SW480 (cell line): ENCODE measurements at regions not wholly inside any gene's neighbourhood (a gene's known extent, or its start where the extent isn't known, plus 50 kb on each side); places are given as distances from the start of the nearest gene placed in this dataset.

Experiments
- DNase-seq: peaks from one replicate; pipeline ENCODE4 v3.0.0-alpha.2; 2016; ENCODE audit warnings: low spot score

GRCh38 chr12:116456330-116457082 is 102.7 kb upstream of the MAP1LC3B2 start:
- DNase-seq, result no peak

DNA sequence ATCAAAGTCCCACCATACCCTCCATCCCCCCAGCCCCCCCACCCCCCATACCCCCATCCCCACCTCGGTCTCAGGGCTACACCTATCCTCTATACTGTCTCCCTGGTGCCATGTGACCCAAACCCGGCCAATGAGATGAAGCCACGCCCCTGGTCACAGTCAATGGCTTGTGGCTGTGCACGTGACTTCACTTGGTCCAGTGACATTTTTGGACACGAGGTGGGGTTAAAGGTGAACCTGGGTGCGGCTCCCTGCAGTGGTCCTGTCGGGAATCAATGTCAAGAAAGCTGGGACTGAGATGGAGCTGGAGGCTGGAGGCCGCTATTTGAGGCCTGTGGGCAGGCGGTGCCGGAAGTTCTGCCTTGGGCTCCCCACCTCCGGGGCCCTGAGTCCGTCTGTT is 100.7 kb upstream of the MAP1LC3B2 start:
- DNase-seq, result no peak

- DNase-seq, result no peak
Observed at GRCh38 chr12:116459011-116459875, 99.9 kb upstream of the MAP1LC3B2 start.

DNA sequence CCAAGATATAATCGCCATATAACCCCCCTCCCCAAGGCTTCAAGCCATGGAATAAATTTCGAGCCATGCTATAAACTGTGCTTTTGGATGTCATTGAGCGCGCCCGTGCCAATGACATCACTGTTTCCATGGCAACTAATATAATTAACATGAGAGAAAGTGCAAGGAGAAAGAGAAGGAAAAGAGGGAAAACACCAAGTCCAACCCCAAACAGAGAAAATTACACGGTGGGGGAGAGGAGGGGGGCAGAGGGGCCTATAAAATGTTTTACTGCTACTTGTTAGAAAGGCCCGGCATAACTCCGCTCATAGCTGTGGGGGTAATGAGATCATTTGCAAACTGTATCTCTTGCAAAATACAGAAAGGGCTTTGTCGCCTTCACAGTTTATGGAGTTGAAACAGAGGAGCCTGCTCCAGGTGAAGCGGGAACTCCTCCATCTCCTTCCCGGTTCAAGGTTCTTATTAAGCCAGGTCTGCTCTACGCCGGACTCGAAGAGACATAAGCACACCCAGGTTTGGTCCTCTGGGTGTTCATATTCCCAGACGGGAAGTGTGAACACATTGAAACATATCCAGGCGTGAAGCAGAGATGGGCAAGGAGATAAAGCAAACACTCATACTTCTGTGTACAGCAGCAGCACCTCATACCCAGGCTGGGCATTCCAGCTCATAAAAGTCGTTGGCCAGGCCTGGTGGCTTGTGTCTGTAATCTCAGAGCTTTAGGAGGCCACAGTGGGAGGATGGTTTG is 99.1 kb upstream of the MAP1LC3B2 start:
- DNase-seq, result no peak

DNA sequence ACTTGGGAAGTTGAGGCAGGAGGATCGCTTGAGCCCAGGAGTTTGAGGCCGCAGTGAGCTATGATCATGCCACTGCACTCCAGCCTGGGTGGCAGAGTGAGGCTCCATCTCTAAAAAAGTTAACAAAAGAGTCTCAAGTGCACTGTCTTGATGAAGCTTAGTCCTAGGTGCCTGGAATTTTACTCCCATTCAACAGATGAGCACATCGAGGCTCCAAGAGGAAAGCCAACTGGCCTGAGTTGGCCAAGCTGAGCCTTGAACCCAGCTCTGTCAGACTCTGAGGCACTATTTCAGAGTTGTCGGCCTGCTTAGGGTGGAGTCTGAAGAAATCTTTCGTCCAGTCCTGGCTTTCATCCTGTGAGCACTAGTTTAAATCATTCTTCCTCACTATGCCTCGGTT is 98.1 kb upstream of the MAP1LC3B2 start:
- no peak for DNase-seq

DNA sequence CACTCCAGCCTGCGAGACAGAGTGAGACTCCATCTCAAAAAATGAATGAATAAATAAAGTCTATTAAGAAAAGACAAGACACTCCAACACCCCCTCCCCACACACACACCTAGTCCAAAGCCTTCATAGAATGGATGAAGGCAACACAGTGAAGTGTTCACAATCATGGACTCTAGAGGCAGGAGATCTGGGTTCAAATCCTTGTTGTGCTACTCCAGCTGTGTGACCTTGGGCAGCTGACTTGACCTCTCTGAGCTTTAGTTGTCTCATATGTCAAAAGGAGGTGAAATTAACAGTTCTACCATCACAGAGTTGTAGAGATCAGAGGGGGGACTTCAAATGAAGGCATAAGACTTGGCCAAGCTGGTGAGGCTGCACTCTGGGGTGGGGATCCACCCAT is 95.8 kb upstream of the MAP1LC3B2 start:
- DNase-seq, result no peak

GRCh38 chr12:116465407-116465806 is 93.8 kb upstream of the MAP1LC3B2 start:
- DNase-seq, result no peak

DNA sequence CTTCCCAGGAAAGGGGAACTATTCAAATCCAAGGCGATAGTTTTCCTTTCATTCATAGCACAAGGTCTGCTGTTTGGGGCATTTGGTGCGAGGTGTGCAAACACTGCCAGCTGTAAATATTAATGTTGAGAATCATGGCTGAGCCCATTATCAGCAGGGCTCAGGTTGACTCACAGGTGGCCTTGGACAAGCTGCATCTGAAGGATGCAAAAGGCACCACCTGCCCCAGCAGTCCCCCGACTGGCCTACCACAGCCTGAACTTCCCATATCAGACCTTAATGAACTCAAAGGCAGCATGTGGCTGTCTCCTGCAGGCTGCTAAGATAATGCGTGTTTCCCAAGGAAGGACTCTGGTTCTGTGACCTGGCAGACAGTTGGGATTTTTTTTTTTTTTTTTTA is 93.3 kb upstream of the MAP1LC3B2 start:
- no peak for DNase-seq

DNA sequence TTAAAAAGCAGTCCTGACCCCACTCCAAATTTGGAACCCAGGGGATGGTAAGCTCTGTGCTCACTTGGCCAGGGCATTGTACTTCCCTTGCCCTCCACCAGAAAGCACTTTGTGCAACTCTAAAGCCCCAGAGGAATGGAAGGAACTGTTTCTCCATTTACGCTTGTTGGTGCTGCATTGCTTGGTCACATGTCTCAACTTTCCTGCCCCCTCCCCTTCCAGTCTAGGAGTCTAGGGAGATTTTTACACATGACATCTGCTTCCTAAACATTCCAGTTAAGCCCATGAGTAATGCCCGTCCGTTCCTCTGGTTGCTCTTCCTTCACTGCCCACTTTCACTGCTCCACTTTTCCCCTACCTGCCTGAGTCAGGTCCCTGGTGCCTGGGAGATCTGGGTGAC is 92.6 kb upstream of the MAP1LC3B2 start:
- DNase-seq, result no peak

DNA sequence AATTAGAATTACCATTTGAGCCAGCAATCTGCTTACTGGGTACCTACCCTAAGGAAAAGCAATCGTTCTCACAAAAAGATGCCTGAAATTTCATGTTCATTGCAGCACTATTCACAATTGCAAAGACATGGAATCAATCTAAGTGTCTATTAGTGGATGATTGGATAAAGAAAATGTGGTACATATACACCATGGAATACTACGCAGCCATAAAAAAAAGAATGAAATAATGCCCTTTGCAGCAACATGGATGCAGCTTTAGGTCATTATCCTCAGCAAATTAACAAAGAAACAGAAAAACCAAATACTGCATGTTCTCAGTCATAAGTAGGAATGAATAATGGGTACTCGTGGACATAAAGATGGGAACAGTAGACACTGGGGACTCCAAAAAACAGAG is 89.8 kb upstream of the MAP1LC3B2 start:
- DNase-seq, result no peak

DNA sequence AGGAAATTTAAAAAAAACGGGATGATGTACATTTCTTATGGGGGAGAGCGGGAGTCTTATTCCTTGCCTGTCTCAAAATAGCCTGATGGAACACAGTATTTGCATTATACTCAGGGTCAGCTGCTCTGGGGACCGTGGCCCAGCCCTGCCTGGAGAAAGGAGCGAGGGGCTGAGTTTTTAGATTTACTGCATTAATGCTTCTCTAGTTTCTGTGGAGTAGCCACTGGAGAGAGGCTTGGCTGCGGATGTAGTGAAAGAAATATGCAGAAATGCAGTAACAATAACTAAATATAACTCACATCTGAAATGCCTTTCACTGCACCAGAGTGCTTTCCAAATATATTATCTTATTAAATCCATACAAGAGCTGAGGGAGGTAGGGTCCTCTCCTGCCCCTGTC is 87.6 kb upstream of the MAP1LC3B2 start:
- DNase-seq, result no peak

GRCh38 chr12:116472193-116472592 is 87.0 kb upstream of the MAP1LC3B2 start:
- no peak for DNase-seq

DNA sequence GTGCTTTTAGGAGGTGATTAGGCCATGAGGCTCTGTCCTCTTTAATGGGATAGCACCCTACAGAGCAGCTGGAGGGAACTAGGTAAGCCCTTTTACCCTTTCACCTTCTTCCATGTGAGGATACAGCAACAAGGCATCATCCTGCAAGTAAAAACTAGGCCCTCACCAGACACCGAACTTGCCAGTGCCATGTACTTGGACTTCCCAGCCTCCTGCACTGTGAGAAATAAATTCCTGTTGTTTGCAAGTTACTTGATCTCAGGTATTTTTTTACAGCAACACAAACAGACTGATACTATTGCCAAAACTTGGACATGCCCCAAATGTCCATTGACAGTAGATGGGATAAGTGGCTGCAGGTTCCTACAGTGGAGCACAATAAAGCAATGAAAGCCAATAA is 85.8 kb upstream of the MAP1LC3B2 start:
- DNase-seq, result no peak

DNA sequence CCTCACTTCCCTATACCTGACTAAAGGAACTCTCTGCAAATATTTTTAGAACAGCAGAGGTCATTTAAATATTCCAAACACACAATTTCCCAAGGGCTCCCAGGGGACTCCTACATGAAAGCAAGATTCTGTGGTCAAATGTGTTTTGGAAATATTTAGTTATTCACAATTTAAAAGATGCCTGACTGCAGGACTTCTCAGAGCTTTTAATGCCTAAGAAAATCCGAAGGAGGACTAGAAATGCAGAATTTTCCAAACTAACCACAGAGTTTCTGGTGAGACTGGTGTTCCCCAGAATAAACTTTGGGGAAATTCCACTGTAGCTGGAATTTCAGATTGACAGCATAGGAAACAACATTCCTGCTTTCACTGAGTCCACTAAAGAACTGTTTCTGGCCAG is 84.8 kb upstream of the MAP1LC3B2 start:
- DNase-seq, result no peak

DNA sequence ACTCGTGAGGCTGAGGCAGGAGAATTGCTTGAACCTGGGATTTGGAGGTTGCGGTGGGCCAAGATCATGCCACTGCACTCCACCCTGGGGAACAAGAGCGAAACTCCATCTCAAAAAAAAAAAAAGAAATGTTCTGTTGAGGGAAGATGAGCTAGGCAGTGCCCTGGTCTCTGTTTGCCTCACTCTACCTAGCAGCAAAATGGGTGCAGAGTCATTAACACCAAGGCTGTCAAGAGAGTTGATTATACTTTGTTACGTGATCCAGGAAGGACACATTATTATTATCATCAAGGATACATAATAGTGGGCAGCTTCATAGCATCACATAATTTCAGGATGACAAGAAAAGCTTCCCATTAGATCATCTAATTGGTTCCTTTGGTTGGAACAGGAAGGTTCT is 84.3 kb upstream of the MAP1LC3B2 start:
- DNase-seq, result no peak

- DNase-seq, result no peak
Observed at GRCh38 chr12:116476227-116476822, 82.9 kb upstream of the MAP1LC3B2 start.

GRCh38 chr12:116478243-116478773 is 80.9 kb upstream of the MAP1LC3B2 start:
- no peak for DNase-seq

GRCh38 chr12:116480210-116480810 is 78.9 kb upstream of the MAP1LC3B2 start:
- no peak for DNase-seq

DNA sequence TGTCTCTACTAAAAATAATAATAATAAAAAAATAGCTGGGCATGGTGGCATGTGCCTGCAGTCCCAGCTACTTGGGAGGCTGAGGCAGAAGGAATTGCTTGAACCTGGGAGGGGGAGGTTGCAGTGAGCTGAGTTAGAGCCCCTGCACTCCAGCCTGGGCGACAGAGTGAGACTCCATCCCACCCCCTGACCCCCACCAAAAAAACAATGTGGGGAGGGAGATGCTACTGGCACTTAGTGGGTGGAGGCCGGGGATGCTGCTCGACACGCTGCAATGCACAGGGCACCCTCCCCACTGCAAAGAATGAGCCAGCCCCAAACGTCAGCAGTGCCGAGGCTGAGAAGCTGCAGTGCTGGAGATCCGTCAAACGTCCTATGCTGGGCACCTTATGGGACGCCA is 77.5 kb upstream of the MAP1LC3B2 start:
- no peak for DNase-seq

- DNase-seq, result no peak
Observed at GRCh38 chr12:116482179-116482578, 77.0 kb upstream of the MAP1LC3B2 start.

DNA sequence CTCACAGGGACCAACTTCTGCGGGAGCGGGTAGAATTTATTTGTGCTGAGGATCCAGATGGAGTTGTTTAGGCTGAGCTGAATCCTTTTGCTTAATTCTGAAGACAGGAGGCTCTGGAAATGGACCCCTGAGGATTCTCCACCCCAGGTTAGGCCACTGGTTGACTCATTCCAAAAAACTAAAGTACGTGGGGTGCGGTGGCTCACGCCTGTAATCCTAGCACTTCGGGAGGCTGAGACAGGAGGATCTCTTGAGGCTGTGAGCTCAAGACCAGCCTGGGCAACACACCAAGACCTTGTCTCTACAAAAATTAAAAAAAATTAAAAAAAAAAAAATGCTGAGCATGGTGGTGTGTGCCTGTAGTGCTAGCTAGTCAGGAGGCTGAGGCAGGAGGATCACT is 76.3 kb upstream of the MAP1LC3B2 start:
- no peak for DNase-seq
